ENCODE measurements at regions not wholly inside any gene's neighbourhood (a gene's known extent, or its start where the extent isn't known, plus 50 kb on each side); places are given as distances from the start of the nearest gene placed in this dataset.

DNA sequence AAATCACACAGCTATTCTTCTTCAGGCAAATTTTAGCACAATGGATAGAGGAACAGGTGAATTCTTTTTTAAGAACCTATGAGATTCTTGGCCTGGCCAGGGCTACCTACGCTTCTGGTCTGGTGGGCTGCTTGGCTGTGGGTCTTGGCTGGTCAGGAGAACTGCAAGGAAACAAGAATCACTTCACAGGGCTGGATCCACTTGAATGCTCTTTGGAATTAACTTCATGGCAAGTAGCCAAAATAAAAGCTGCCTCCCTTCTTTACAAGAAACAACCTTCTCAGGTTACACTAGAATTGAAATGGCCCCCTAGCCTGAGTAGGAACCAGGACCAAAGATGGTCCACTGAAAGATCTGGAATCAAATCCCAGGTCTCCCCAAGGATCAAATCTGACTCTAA lies 519.1 kb downstream of the IQCM start:
- H3K9ac ChIP-seq (ENCODE audit: low read length): no peak overlapping the region
- no peak overlapping the region for H3K27ac ChIP-seq (ENCODE audit: low read depth, low read length)
- peaks cover 3% of the 10 kb centered on the region for H3K4me1 ChIP-seq (ENCODE audit: control insufficient read depth, insufficient read depth, low read length)
- H3K4me3 ChIP-seq (ENCODE audit: low read length): no peak overlapping the region
- no peaks in the 10 kb centered on the region for H3K36me3 ChIP-seq (ENCODE audit: control insufficient read depth, insufficient read depth, low read length)
- H3K27me3 ChIP-seq (ENCODE audit: control insufficient read depth, insufficient read depth, low read length): no peaks in the 10 kb centered on the region

DNA sequence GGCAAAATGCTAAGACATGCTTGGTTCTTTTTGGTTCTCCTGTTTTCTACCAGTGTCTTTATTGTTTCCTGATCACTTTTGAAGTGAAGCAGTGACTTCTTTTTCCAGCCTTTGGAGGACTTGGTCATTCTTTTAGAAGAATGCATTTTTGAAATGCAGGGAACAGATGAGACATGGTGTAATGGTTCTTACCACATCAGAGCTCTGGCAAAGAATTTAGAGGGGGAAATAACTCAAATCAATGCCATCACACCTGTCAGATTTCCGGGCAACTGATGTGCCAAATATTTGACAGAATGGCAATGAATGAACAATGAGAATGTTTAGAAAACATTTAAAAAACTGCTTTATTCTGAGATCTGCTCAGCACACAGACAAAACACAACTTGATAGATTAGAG lies 519.6 kb downstream of the IQCM start:
- Histone ChIP-seq H3K27ac (ENCODE audit: low read depth, low read length) (no peak overlapping the region), H3K4me1 (ENCODE audit: control insufficient read depth, insufficient read depth, low read length) (peaks cover 3% of the 10 kb centered on the region), H3K9ac (ENCODE audit: low read length) (no peak overlapping the region), H3K27me3 (ENCODE audit: control insufficient read depth, insufficient read depth, low read length) (no peaks in the 10 kb centered on the region), H3K36me3 (ENCODE audit: control insufficient read depth, insufficient read depth, low read length) (no peaks in the 10 kb centered on the region), H3K4me3 (ENCODE audit: low read length) (no peak overlapping the region)

DNA sequence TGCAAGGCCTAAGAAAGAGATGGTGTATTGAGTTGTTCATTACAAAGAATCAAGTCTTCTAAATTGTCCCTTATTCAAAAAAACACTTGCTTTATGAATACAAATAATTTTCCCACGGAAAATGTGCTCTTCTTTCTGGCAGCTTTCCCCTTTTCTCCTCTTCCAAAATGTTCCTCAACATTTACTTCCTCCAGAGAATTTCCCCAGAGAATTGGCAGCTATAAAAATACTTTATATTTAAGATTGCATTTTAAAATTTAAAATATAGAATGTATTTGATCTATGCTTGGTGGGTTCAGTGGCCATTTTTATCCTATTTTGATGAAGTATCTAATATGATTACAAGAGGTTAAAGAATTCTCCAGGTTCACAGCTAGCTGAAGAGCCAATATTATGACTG lies 521.0 kb downstream of the IQCM start:
- Histone ChIP-seq H3K36me3 (ENCODE audit: control insufficient read depth, insufficient read depth, low read length) (no peaks in the 10 kb centered on the region), H3K4me1 (ENCODE audit: control insufficient read depth, insufficient read depth, low read length) (peaks cover 3% of the 10 kb centered on the region), H3K27ac (ENCODE audit: low read depth, low read length) (no peak overlapping the region), H3K9ac (ENCODE audit: low read length) (no peak overlapping the region), H3K27me3 (ENCODE audit: control insufficient read depth, insufficient read depth, low read length) (no peaks in the 10 kb centered on the region), H3K4me3 (ENCODE audit: low read length) (no peak overlapping the region)

DNA sequence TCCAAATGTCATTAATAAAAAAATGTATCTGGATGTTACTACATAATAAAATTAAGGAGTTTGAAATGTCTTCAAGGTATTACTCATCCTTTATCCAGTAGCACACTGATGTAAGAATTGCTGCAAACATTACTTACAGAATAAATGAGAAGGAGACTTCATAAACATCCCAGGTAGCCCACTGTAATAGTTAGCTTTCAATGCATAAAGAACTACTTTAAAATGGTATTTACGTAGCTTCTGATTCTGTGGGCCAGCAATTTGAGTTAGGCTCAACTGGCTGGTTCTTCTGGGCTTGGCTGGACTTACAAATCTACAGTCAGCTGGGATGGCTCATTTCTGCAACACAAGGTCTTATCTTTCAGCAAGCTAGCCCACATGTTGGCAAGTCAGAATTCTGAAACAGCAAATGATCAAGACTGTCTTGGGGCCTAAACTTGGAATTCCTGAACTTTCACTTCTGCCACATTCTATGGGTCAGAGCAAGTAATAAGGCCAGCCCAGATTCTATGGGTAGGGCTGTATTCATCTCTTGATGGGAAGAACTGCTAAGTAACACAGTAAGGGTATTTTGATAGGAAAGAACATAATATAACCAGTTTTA lies 522.5 kb downstream of the IQCM start:
- Histone ChIP-seq H3K36me3 (ENCODE audit: control insufficient read depth, insufficient read depth, low read length) (no peaks in the 10 kb centered on the region), H3K4me1 (ENCODE audit: control insufficient read depth, insufficient read depth, low read length) (peaks cover 3% of the 10 kb centered on the region), H3K27me3 (ENCODE audit: control insufficient read depth, insufficient read depth, low read length) (no peaks in the 10 kb centered on the region), H3K9ac (ENCODE audit: low read length) (no peak overlapping the region), H3K4me3 (ENCODE audit: low read length) (no peak overlapping the region), H3K27ac (ENCODE audit: low read depth, low read length) (no peak overlapping the region)

DNA sequence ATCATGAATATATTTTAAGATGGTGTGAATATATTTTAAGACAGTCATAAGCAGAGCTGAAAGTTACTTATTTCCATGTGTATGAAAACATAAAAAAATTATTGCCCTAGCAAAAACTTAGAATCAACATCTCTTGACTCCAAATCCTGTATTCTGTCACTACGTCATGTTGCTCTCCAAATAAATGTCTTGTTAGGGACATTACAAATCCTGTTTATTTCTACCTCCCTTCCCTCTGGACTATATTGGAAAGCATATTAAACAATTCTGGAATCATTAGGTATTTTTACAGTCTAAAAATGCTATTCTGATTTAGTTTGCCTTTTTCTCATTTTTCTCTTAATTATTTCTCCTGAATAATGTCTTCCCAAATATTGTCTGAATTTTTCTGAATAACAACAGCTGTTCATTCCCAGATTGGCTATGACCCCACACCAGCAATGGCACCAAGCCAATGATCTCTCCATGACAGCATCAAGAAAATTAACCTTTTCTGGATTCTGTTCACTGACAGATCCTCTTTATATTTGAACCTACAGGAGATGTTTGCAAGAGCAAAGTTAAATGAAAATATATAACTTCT lies 523.1 kb downstream of the IQCM start:
- H3K27me3 ChIP-seq (ENCODE audit: control insufficient read depth, insufficient read depth, low read length): no peaks in the 10 kb centered on the region
- no peaks in the 10 kb centered on the region for H3K36me3 ChIP-seq (ENCODE audit: control insufficient read depth, insufficient read depth, low read length)
- H3K4me3 ChIP-seq (ENCODE audit: low read length): no peak overlapping the region

DNA sequence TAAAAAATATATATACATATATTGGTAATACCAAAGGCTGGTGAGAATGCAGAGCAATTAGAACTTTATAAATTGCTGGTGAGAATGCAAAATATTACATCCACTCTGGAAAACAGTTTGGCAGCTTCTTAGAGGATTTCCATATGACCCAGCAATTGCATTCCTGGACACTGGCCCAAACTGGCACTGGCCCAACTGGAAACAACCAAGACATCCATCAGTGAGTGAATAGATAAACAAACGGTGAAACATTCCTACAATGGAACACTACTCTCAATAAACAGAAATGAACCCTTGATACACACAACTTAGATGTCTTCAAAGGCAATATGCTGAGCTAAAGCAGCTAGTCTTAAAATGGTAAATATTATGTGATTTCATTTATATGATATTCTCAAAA lies 524.2 kb downstream of the IQCM start:
- no peak overlapping the region for H3K9ac ChIP-seq (ENCODE audit: low read length)
- no peak overlapping the region for H3K27ac ChIP-seq (ENCODE audit: low read depth, low read length)
- no peaks in the 10 kb centered on the region for H3K36me3 ChIP-seq (ENCODE audit: control insufficient read depth, insufficient read depth, low read length)
- peaks cover 3% of the 10 kb centered on the region for H3K4me1 ChIP-seq (ENCODE audit: control insufficient read depth, insufficient read depth, low read length)
- H3K4me3 ChIP-seq (ENCODE audit: low read length): no peak overlapping the region
- no peaks in the 10 kb centered on the region for H3K27me3 ChIP-seq (ENCODE audit: control insufficient read depth, insufficient read depth, low read length)

More for the DNA sequence above, 523.1 kb downstream of the IQCM start:
- H3K4me1 ChIP-seq (ENCODE audit: control insufficient read depth, insufficient read depth, low read length): peaks cover 3% of the 10 kb centered on the region
- H3K27ac ChIP-seq (ENCODE audit: low read depth, low read length): no peak overlapping the region
- no peak overlapping the region for H3K9ac ChIP-seq (ENCODE audit: low read length)

DNA sequence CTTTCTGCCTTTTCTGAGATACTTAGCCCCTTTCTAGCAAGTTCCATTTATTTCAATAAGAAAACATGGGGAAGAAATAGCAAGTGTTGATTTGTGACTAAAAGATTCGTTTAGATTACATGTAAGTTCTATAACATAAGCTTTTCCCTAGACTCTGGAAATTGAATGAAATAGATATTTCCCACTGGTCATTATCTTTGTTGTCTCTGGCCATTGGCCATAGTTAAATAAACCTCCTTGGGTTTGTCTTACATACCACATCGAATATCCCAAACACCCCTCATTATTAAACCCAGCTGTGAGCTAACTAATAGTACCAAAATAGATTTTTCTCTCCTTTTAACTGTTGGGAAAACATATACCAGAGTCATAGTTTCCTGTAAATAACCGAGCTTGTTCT lies 534.8 kb downstream of the IQCM start:
- Histone ChIP-seq H3K36me3 (ENCODE audit: control insufficient read depth, insufficient read depth, low read length) (no peaks in the 10 kb centered on the region), H3K27me3 (ENCODE audit: control insufficient read depth, insufficient read depth, low read length) (no peaks in the 10 kb centered on the region), H3K9ac (ENCODE audit: low read length) (no peak overlapping the region), H3K4me1 (ENCODE audit: control insufficient read depth, insufficient read depth, low read length) (no peaks in the 10 kb centered on the region), H3K27ac (ENCODE audit: low read depth, low read length) (no peak overlapping the region), H3K4me3 (ENCODE audit: low read length) (no peak overlapping the region)

DNA sequence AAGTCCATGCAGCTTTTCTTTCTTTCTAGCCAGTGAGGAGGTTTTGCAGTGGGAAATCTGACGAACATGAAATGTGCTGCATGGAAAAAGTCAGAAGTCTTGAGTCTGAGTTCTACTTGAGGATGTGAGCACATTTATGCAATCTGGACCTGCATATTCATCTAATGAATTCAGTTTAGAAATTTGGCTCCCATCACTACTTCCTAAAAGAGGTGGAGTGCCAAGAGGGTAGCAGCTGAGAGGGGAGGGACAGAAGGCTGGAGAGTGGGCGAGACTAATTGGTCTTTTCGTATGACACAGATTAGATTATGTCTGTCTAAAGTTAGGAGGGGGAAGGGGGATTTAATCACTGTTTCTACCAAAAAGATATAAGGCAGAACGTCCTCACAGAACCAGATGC lies 535.9 kb downstream of the IQCM start:
- Histone ChIP-seq H3K9ac (ENCODE audit: low read length) (no peak overlapping the region), H3K36me3 (ENCODE audit: control insufficient read depth, insufficient read depth, low read length) (no peaks in the 10 kb centered on the region), H3K4me1 (ENCODE audit: control insufficient read depth, insufficient read depth, low read length) (no peaks in the 10 kb centered on the region), H3K27ac (ENCODE audit: low read depth, low read length) (no peak overlapping the region), H3K27me3 (ENCODE audit: control insufficient read depth, insufficient read depth, low read length) (no peaks in the 10 kb centered on the region), H3K4me3 (ENCODE audit: low read length) (no peak overlapping the region)

DNA sequence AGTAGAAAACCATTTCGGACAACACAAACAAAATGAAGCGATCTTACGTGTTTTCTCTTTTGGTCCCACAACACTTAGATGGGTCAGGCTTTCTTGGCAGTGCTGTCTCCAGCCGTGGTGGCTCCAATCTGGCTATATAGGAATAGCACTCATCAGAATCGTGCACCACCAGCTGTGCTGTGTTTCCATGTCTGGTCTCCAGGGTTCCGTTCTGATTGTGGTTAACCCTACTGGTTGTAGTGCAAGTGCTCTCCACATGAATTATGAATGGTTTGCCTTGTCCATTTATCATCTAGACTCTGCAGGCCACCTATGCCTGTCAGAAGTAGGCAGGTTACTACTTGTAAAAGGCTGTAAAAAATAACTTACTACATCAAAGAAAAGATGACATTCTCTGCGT lies 536.3 kb downstream of the IQCM start:
- H3K9ac ChIP-seq (ENCODE audit: low read length): no peak overlapping the region
- no peak overlapping the region for H3K4me3 ChIP-seq (ENCODE audit: low read length)
- no peaks in the 10 kb centered on the region for H3K36me3 ChIP-seq (ENCODE audit: control insufficient read depth, insufficient read depth, low read length)
- no peaks in the 10 kb centered on the region for H3K4me1 ChIP-seq (ENCODE audit: control insufficient read depth, insufficient read depth, low read length)
- H3K27ac ChIP-seq (ENCODE audit: low read depth, low read length): no peak overlapping the region
- no peaks in the 10 kb centered on the region for H3K27me3 ChIP-seq (ENCODE audit: control insufficient read depth, insufficient read depth, low read length)

DNA sequence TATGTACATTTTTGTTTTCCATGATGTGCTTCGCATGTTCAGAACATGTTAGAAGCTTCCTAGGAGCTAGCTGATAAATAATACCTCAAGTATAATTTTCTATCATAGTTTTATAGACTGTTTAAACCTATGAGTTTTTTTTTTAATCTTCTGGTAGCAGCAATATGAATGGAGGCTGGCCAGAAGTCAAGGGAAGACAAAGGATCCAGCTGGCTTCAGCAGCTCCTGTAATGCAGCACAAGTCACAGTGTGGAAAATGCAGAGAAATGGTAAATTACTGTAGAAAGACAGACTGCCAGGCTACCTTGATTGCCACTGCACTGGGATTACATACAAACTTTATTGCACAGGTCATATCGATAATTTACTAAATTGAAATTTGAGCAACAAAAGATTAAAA lies 537.9 kb downstream of the IQCM start:
- Histone ChIP-seq H3K4me3 (ENCODE audit: low read length) (no peak overlapping the region), H3K27ac (ENCODE audit: low read depth, low read length) (no peak overlapping the region), H3K9ac (ENCODE audit: low read length) (no peak overlapping the region), H3K36me3 (ENCODE audit: control insufficient read depth, insufficient read depth, low read length) (no peaks in the 10 kb centered on the region), H3K27me3 (ENCODE audit: control insufficient read depth, insufficient read depth, low read length) (no peaks in the 10 kb centered on the region), H3K4me1 (ENCODE audit: control insufficient read depth, insufficient read depth, low read length) (no peaks in the 10 kb centered on the region)

DNA sequence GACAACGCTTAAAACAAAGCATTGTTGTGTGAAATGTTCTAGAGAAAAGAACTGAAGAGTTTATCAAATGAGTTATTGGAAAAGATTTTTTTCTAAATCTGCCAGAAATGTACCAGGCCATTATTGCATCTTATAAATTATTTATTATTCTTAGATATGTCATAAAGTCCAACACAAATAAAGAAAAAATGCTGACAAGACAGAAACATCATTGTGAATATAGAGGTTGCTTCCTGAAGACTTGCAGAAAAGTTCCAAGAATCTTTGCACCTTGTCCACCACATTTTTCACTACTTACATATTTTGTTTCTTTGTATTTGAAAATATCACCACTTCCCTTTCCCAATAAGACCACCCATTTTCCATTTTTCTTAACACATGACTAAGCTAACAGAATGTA lies 545.8 kb downstream of the IQCM start:
- no peaks in the 10 kb centered on the region for H3K27me3 ChIP-seq (ENCODE audit: control insufficient read depth, insufficient read depth, low read length)
- H3K27ac ChIP-seq (ENCODE audit: low read depth, low read length): no peak overlapping the region
- no peak overlapping the region for H3K9ac ChIP-seq (ENCODE audit: low read length)
- H3K4me1 ChIP-seq (ENCODE audit: control insufficient read depth, insufficient read depth, low read length): no peaks in the 10 kb centered on the region
- no peak overlapping the region for H3K4me3 ChIP-seq (ENCODE audit: low read length)
- no peaks in the 10 kb centered on the region for H3K36me3 ChIP-seq (ENCODE audit: control insufficient read depth, insufficient read depth, low read length)

DNA sequence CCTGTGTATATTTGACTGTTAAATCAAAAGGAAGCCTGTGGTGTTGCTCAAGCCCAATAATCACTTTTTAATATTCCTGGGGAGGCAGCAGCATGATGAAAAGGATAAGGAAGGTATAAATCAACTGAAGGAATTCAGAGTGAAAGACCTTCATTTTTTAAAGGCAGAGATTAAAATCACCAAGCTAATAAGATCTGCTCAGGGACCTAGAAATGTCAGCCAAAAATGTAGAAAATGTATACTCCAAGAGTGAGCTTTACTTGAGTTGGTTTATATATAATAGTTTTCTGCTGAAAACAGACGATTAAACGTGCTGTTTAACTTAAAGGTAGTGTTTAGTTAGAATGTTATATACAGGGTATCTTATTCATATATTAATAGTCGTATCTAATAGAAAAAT lies 549.3 kb downstream of the IQCM start:
- H3K4me1 ChIP-seq (ENCODE audit: control insufficient read depth, insufficient read depth, low read length): no peaks in the 10 kb centered on the region
- H3K36me3 ChIP-seq (ENCODE audit: control insufficient read depth, insufficient read depth, low read length): no peaks in the 10 kb centered on the region
- H3K27ac ChIP-seq (ENCODE audit: low read depth, low read length): no peak overlapping the region
- H3K9ac ChIP-seq (ENCODE audit: low read length): no peak overlapping the region
- H3K27me3 ChIP-seq (ENCODE audit: control insufficient read depth, insufficient read depth, low read length): no peaks in the 10 kb centered on the region
- H3K4me3 ChIP-seq (ENCODE audit: low read length): no peak overlapping the region

DNA sequence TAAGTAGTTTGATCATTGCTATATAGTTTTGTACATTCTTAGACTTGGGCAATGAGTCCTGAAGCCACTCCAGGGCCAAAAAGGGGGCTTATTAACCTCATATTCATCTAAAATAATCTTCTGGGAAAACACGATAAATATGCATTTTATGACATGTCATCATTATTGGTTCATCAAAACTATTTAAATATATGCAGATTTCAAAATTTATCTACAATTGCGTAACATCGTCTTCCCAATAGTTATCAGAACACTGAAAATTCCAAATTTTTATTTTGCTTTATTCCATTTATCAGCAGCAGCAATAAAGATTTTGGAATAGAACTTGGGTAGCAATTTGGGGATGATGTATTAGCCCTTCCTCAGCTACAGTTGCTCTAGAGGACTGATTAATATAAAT lies 550.0 kb downstream of the IQCM start:
- H3K4me1 ChIP-seq (ENCODE audit: control insufficient read depth, insufficient read depth, low read length): no peaks in the 10 kb centered on the region
- no peaks in the 10 kb centered on the region for H3K36me3 ChIP-seq (ENCODE audit: control insufficient read depth, insufficient read depth, low read length)
- H3K27ac ChIP-seq (ENCODE audit: low read depth, low read length): no peak overlapping the region
- no peaks in the 10 kb centered on the region for H3K27me3 ChIP-seq (ENCODE audit: control insufficient read depth, insufficient read depth, low read length)
- H3K9ac ChIP-seq (ENCODE audit: low read length): no peak overlapping the region
- H3K4me3 ChIP-seq (ENCODE audit: low read length): no peak overlapping the region
